ENCODE measurements at regions not wholly inside any gene's neighbourhood (a gene's known extent, or its start where the extent isn't known, plus 50 kb on each side); places are given as distances from the start of the nearest gene placed in this dataset.

DNA sequence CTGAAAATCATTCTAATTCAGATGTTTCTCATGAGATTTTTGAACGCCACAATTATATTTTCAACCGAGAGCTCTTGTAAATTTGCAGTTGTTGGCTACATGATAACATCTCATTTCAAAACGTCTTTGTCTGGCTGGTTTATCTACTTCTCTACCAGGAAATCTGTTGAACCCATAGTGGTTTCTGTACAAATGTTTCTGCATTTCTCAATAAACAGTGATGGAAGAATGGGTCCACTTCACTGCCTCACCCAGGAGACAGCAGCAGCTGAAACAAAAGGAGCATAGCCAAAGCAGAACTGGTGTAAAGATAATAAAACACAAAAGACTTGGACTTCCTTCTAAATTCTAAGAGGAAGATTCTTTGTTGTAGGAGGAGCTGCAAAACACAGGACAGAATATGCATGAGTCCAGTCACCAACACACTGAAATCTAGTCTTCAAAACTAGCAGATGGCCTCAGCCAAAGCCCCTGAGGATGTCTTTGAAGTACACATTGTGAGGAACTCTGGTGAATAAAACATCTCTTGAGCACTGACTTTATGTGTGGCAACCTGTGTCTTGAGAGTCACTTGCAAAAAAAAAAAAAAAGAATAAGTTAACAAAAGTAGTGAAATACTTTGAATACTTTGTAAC is 68.6 kb upstream of the FGF14 start:
- DNase-seq (ENCODE audit: low spot score), result no peak
- POLR2A ChIA-PET (ENCODE audit: low non-redundant PET), result no interaction called here
- CTCF ChIA-PET, result no interaction called here

GRCh38 chr13:102466610-102467190 is 64.9 kb upstream of the FGF14 start:
- ChIA-PET CTCF (no interaction called here), POLR2A (ENCODE audit: low non-redundant PET) (no interaction called here)
- H3K27ac ChIP-seq, result no peak overlapping the region
- TF ChIP-seq, protein P1, sequence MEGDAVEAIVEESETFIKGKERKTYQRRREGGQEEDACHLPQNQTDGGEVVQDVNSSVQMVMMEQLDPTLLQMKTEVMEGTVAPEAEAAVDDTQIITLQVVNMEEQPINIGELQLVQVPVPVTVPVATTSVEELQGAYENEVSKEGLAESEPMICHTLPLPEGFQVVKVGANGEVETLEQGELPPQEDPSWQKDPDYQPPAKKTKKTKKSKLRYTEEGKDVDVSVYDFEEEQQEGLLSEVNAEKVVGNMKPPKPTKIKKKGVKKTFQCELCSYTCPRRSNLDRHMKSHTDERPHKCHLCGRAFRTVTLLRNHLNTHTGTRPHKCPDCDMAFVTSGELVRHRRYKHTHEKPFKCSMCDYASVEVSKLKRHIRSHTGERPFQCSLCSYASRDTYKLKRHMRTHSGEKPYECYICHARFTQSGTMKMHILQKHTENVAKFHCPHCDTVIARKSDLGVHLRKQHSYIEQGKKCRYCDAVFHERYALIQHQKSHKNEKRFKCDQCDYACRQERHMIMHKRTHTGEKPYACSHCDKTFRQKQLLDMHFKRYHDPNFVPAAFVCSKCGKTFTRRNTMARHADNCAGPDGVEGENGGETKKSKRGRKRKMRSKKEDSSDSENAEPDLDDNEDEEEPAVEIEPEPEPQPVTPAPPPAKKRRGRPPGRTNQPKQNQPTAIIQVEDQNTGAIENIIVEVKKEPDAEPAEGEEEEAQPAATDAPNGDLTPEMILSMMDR (conservative IDR thresholded peaks at IDR 0.05; ENCODE audit: low read depth), result no peak
- no peak for DNase-seq (ENCODE audit: low spot score)

More for the DNA sequence above, 68.6 kb upstream of the FGF14 start:
- H3K27ac ChIP-seq, result no peak overlapping the region
- TF ChIP-seq, protein P1 (conservative IDR thresholded peaks at IDR 0.05; ENCODE audit: low read depth), result no peak

DNA sequence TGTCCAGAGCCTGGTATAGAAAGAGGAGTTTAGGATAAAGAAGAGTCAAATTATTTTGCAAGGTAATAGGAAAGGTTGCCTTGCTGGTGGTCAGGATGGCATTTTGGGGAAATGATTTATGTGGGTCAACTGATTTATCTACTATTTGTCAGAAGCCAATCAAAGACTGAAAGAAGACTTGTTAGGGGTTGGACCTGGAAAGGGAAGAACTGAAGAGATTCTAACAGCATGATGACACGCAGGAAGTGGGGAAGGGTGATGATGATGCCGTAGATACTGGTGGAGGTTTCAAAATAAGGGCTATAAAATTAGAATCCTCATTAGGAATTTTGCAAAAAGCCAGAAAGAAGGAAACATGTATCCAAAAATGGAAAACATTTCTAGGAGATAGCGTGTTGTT is 60.7 kb upstream of the FGF14 start:
- TF ChIP-seq, protein P1 (conservative IDR thresholded peaks at IDR 0.05; ENCODE audit: low read depth), result no peak
- no peak for DNase-seq (ENCODE audit: low spot score)
- POLR2A ChIA-PET (ENCODE audit: low non-redundant PET), result no interaction called here
- CTCF ChIA-PET, result interaction anchor here (0.6 kb wide), 1 partner anchor 706 kb away, joined by 3 read pairs; no protein-coding TSS in a partner anchor
- no peak overlapping the region for H3K27ac ChIP-seq

DNA sequence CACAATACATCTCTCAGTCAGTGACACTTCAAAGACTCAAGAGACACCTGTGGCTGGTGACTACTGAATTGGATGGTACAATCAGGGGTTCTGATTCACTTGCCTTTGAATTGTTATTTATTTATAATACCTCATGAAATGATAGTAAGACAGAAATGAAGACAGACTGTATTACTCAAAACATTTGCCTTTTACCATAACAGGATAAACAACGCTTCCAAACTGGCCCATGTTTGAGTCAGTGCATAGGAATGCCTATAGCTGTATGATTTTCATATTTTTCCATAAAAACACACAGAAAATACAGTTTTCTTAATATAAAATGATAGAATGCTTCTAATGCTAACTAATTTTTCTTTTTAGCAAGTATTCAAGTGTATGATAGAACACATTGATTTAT is 59.5 kb upstream of the FGF14 start:
- CTCF ChIA-PET, result interaction anchor here (0.5 to 0.6 kb wide), 2 partner anchors 18 to 94 kb away, joined by 3 to 5 read pairs; no protein-coding TSS in a partner anchor
- H3K27ac ChIP-seq, result no peak overlapping the region
- TF ChIP-seq, protein P1 (conservative IDR thresholded peaks at IDR 0.05; ENCODE audit: low read depth), result no peak
- no peak for DNase-seq (ENCODE audit: low spot score)
- POLR2A ChIA-PET (ENCODE audit: low non-redundant PET), result no interaction called here

- ChIA-PET CTCF (interaction anchor here (0.5 kb wide), 1 partner anchor 95 kb away, joined by 5 read pairs; no protein-coding TSS in a partner anchor), POLR2A (ENCODE audit: low non-redundant PET) (no interaction called here)
- TF ChIP-seq, protein P1 (conservative IDR thresholded peaks at IDR 0.05; ENCODE audit: low read depth), result no peak
- H3K27ac ChIP-seq, result no peak overlapping the region
- no peak for DNase-seq (ENCODE audit: low spot score)
Observed at GRCh38 chr13:102460806-102461205, 59.0 kb upstream of the FGF14 start.

- TF ChIP-seq, protein P1 (conservative IDR thresholded peaks at IDR 0.05; ENCODE audit: low read depth), result no peak
- no peak overlapping the region for H3K27ac ChIP-seq
- no peak for DNase-seq (ENCODE audit: low spot score)
- ChIA-PET POLR2A (ENCODE audit: low non-redundant PET) (no interaction called here), CTCF (no interaction called here)
Observed at GRCh38 chr13:102452836-102453235, 51.0 kb upstream of the FGF14 start.
